Vagina (tissue), 2 donors: ENCODE measurements at regions not wholly inside any gene's neighbourhood (a gene's known extent, or its start where the extent isn't known, plus 50 kb on each side); places are given as distances from the start of the nearest gene placed in this dataset.

ENCODE experiments used
- POLR2AphosphoS5 ChIP-seq, 2 donors: sonication (generic); formaldehyde crosslinking; IDR thresholded peaks; one replicate each; pipeline ENCODE4 v1.9.0; 2017; ENCODE audit warnings: antibody characterized with exemption in 2 of 2, mild to moderate bottlenecking in 2 of 2, low read depth in 1 of 2; ENCODE audit not compliant: insufficient read depth in 1 of 2
- TF ChIP-seq, protein P1 (sequence below), 3 experiments: fragments of 450-650 bp in 2 of 3; fragments of 200-600 bp in 1 of 3; sonication (generic) in 1 of 3; IDR thresholded peaks; one replicate each; pipeline ENCODE4 v1.5.1; 2017 to 2019; ENCODE audit warnings: antibody characterized with exemption in 3 of 3, mild to moderate bottlenecking in 2 of 3, moderate library complexity in 2 of 3

GRCh38 chr1:68906431-68906830 is 409.5 kb upstream of the DEPDC1 start:
- TF ChIP-seq, protein P1, sequence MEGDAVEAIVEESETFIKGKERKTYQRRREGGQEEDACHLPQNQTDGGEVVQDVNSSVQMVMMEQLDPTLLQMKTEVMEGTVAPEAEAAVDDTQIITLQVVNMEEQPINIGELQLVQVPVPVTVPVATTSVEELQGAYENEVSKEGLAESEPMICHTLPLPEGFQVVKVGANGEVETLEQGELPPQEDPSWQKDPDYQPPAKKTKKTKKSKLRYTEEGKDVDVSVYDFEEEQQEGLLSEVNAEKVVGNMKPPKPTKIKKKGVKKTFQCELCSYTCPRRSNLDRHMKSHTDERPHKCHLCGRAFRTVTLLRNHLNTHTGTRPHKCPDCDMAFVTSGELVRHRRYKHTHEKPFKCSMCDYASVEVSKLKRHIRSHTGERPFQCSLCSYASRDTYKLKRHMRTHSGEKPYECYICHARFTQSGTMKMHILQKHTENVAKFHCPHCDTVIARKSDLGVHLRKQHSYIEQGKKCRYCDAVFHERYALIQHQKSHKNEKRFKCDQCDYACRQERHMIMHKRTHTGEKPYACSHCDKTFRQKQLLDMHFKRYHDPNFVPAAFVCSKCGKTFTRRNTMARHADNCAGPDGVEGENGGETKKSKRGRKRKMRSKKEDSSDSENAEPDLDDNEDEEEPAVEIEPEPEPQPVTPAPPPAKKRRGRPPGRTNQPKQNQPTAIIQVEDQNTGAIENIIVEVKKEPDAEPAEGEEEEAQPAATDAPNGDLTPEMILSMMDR (IDR thresholded peaks at IDR 0.05) = no peak
- TF ChIP-seq POLR2AphosphoS5 (IDR thresholded peaks at IDR 0.05; ENCODE audit: insufficient read depth in 1 of 2, low read depth in 1 of 2) = no peak
